ENCODE measurements at regions not wholly inside any gene's neighbourhood (a gene's known extent, or its start where the extent isn't known, plus 50 kb on each side); places are given as distances from the start of the nearest gene placed in this dataset.

DNA sequence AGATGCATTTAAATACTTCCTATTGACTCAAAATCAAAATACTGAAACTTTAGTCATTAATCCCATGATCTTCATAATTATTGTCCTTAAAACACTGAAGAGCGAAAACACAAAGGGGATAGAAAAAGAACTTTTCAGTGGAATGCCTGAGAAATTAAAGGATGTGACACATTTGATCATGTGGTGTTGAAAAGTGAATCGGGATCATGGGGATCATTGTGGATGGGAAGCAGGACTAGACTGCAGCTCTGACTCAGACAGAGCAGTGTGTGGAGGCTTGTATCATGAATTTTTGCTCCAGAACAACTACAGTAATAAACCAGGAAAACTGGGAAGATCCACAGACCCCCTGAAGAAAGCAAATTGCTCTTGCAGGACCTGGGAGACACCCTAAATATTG lies 161.1 kb upstream of the CXADR start:
- TF ChIP-seq POLR2A (IDR thresholded peaks at IDR 0.05) (no peak), CTCF (IDR thresholded peaks at IDR 0.05) (no peak), EP300 (IDR thresholded peaks at IDR 0.05) (no peak)
